ENCODE measurements at regions not wholly inside any gene's neighbourhood (a gene's known extent, or its start where the extent isn't known, plus 50 kb on each side); places are given as distances from the start of the nearest gene placed in this dataset.

GRCh38 chr3:148428862-148429605 is 268.7 kb upstream of the AGTR1 start:
- Histone ChIP-seq H3K36me3 (no peaks in the 10 kb centered on the region), H3K4me3 (no peak overlapping the region), H3K27me3 (no peaks in the 10 kb centered on the region), H3K27ac (no peak overlapping the region), H3K9me3 (no peaks in the 10 kb centered on the region), H3K4me1 (no peaks in the 10 kb centered on the region)
- no peak for TF ChIP-seq EP300 (IDR thresholded peaks at IDR 0.05)
- TF ChIP-seq POLR2A (IDR thresholded peaks at IDR 0.05), result no peak
- TF ChIP-seq CTCF (IDR thresholded peaks at IDR 0.05), result no peak
- WGBS, 2 donors, result 73 to 79% methylated on average over 3 of the region's 3 CpGs
- DNase-seq (ENCODE audit: low spot score in 2 of 2), result no peak

GRCh38 chr3:148433665-148434064 is 264.0 kb upstream of the AGTR1 start:
- peaks cover 0 to 3% (median 0%) of the 10 kb centered on the region in 4 donors for H3K9me3 ChIP-seq
- TF ChIP-seq CTCF (IDR thresholded peaks at IDR 0.05), result no peak
- TF ChIP-seq POLR2A (IDR thresholded peaks at IDR 0.05), result no peak
- no peak for TF ChIP-seq EP300 (IDR thresholded peaks at IDR 0.05)
- H3K36me3 ChIP-seq, result no peaks in the 10 kb centered on the region
- no peak for DNase-seq (ENCODE audit: low spot score in 2 of 2)
- no peaks in the 10 kb centered on the region for H3K27me3 ChIP-seq
- H3K4me1 ChIP-seq, result no peaks in the 10 kb centered on the region
- no peak overlapping the region for H3K4me3 ChIP-seq
- WGBS, 2 donors, result 58 to 60% methylated on average over 2 of the region's 2 CpGs
- H3K27ac ChIP-seq, result no peak overlapping the region

- Histone ChIP-seq H3K36me3 (no peaks in the 10 kb centered on the region), H3K4me1 (no peaks in the 10 kb centered on the region), H3K27me3 (no peaks in the 10 kb centered on the region), H3K9me3 (peaks cover 0 to 3% (median 0%) of the 10 kb centered on the region in 4 donors), H3K27ac (no peak overlapping the region), H3K4me3 (no peak overlapping the region)
- TF ChIP-seq POLR2A (IDR thresholded peaks at IDR 0.05), result no peak
- no peak for TF ChIP-seq CTCF (IDR thresholded peaks at IDR 0.05)
- no peak for TF ChIP-seq EP300 (IDR thresholded peaks at IDR 0.05)
- no peak for DNase-seq (ENCODE audit: low spot score in 2 of 2)
Measured at GRCh38 chr3:148435534-148435933, 262.2 kb upstream of the AGTR1 start.

GRCh38 chr3:148439254-148439822 is 258.4 kb upstream of the AGTR1 start:
- Histone ChIP-seq H3K27me3 (no peaks in the 10 kb centered on the region), H3K9me3 (peaks cover 0 to 3% (median 0%) of the 10 kb centered on the region in 4 donors), H3K4me3 (no peak overlapping the region), H3K4me1 (no peaks in the 10 kb centered on the region), H3K36me3 (no peaks in the 10 kb centered on the region), H3K27ac (no peak overlapping the region)
- TF ChIP-seq CTCF (IDR thresholded peaks at IDR 0.05) (no peak), POLR2A (IDR thresholded peaks at IDR 0.05) (no peak), EP300 (IDR thresholded peaks at IDR 0.05) (no peak)
- WGBS, 2 donors, result 63% methylated on average over 3 of the region's 3 CpGs
- DNase-seq (ENCODE audit: low spot score in 2 of 2), result no peak

GRCh38 chr3:148441191-148441590 is 256.5 kb upstream of the AGTR1 start:
- Histone ChIP-seq H3K27ac (no peak overlapping the region), H3K4me1 (no peaks in the 10 kb centered on the region), H3K27me3 (no peaks in the 10 kb centered on the region), H3K4me3 (no peak overlapping the region), H3K9me3 (peaks cover 0 to 3% (median 0%) of the 10 kb centered on the region in 4 donors), H3K36me3 (no peaks in the 10 kb centered on the region)
- TF ChIP-seq POLR2A (IDR thresholded peaks at IDR 0.05) (no peak), CTCF (IDR thresholded peaks at IDR 0.05) (no peak), EP300 (IDR thresholded peaks at IDR 0.05) (no peak)
- WGBS, 2 donors, result 72 to 77% methylated on average over 1 of the region's 1 CpG
- DNase-seq (ENCODE audit: low spot score in 2 of 2), result no peak
